Activated naive CD4-positive, alpha-beta T cell treated with anti-CD3 and anti-CD28 coated beads, Interleukin-2, amount 50 U/mL, for 72 hours (primary cell): ENCODE measurements at regions not wholly inside any gene's neighbourhood (a gene's known extent, or its start where the extent isn't known, plus 50 kb on each side); places are given as distances from the start of the nearest gene placed in this dataset.

ENCODE experiments used
- ATAC-seq, 2 donors: fragments of 150-1000 bp; cut with Tn5 transposase; 2 replicates each; pipeline ENCODE4 v1.10.0; 2021; ENCODE audit warnings: mild to moderate bottlenecking in 2 of 2, moderate library complexity in 2 of 2
- DNase-seq, 2 donors: peaks; one replicate each; pipeline ENCODE4 v3.0.0; 2021 to 2022; ENCODE audit warnings: low spot score in 2 of 2
- H3K27ac Mint-ChIP-seq, 2 donors: one replicate each; pipeline ENCODE4 v1.8.0; 2022; ENCODE audit warnings: mild to moderate bottlenecking in 2 of 2, mixed read lengths in 2 of 2
- H3K36me3 Mint-ChIP-seq, 2 donors: one replicate each; pipeline ENCODE4 v1.8.0; 2022; ENCODE audit warnings: mixed read lengths in 2 of 2
- H3K9me3 Mint-ChIP-seq, 2 donors: one replicate each; pipeline ENCODE4 v1.8.0; 2022; ENCODE audit warnings: mixed read lengths in 2 of 2

DNA sequence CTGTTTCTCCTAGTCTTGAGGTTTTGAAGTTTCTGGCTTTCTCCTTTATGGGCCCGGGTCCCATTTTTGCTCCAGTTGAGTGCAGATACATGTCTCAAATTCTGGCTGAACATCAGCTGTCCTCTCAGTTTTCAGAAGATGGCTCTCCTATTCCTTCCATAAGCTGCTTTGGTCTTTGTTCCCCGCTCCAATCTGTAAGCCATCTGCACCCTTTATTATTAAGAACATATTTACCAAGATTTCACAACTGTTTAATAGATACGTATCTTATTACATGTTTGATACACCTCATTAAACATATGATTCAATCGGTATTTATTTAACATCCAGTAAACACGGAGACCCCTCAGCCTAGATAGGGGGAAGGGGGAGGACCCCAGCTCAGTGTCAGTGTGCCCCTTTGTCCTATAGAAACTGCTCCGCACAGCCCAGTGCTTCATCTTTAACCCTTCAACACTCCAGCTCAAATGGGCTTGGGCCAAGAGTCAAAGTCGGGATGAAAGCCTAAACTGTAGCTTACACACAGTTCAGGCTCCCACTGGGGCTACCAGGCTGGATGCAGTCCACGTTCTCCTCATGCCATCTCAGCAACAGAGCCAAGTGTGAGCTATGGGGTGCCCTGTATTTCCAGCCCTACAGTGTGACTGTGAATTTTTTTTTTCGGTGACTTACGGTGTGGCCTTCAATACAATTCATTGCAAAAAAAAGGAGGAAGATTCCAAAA is 166.0 kb upstream of the ZFHX3 start:
- DNase-seq (no peak), ATAC-seq (no peak)
- Mint-ChIP-seq H3K9me3 (peaks cover 7 to 9% of the 10 kb centered on the region in 2 donors), H3K36me3 (peaks cover 0 to 6% of the 10 kb centered on the region in 2 donors), H3K27ac (no peak overlapping the region)

DNA sequence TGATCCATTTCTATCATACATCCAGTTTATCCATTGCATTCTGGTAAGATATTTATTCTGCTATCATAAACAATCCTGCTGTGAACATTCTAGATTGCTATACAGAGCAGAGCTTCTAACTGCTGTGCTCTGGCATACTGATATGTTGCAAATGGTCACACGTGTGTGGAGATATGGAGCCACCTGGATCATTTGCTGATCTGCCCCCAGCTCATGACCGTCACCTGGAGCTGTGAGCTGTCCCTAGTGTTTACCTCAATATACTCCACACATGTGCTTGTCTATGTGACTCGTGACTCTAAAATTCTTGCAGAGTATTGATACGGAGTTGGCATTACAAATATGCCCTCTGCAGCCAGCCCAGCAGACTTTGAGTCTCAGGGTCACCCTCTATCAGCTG is 164.5 kb upstream of the ZFHX3 start:
- no peak for DNase-seq
- no peak overlapping the region for H3K27ac Mint-ChIP-seq
- H3K9me3 Mint-ChIP-seq: peaks cover 5 to 9% of the 10 kb centered on the region in 2 donors
- no peak for ATAC-seq
- H3K36me3 Mint-ChIP-seq: peaks cover 0 to 6% of the 10 kb centered on the region in 2 donors

DNA sequence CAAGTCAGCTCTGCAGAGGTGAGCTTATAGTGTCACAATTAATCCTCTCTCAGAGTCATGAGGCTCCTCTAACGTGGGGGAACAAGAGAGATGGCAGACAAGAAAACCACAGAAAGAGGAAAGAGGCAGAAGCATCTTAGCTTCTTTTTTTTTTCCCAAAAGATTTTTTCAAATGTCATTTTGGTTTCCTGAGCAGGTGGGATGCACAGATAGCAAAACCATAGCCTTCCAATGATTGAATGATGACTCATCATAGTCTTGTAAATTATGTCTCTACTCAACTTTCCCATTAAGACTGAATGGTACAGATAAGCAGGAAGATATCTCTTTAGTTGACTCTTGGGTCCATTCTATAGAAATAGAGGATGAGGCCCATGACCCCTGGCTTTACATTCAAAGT is 162.8 kb upstream of the ZFHX3 start:
- Mint-ChIP-seq H3K36me3 (no peaks in the 10 kb centered on the region), H3K9me3 (peaks cover 4 to 5% of the 10 kb centered on the region in 2 donors), H3K27ac (no peak overlapping the region)
- ATAC-seq (no peak), DNase-seq (no peak)

DNA sequence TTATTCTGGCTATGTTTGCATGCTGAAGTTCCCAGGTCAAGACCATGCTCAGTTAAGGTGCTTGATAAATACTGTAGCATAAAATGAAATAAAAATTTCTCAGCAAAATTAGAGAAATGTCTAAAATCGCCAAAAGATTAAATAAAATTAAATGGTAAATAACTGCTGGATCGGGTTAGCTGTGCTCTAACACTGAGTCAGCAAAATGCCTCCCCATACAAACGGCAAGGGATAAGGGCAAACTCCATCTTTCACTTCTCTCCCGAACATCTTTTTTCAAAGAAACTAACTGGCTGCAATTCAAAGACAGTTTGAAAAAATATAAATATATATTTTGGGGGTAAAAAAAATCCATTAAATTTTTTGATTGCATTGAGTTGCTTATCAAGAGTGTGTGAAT is 162.2 kb upstream of the ZFHX3 start:
- DNase-seq (no peak), ATAC-seq (no peak)
- H3K36me3 Mint-ChIP-seq: no peaks in the 10 kb centered on the region
- peaks cover 0 to 5% of the 10 kb centered on the region in 2 donors for H3K9me3 Mint-ChIP-seq
- H3K27ac Mint-ChIP-seq: no peak overlapping the region

DNA sequence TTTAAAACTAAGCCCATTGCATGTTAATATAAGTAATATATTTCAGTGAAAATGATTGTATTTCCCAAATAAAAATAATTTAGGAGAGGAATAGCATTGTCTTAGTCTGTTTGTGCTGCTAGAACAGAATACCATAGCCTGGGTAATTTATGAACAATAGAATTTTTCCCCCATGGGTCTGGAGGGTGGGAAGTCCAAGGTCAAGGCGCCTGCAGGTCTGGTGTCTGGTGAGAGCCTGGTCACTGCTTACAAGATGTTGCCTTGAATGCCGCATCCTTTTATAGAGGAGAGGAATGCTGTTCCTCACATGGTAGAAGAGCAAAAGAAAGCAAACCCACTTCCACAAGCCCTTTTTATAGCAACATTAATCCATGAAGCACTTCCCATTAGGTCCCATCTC is 161.3 kb upstream of the ZFHX3 start:
- Mint-ChIP-seq H3K9me3 (peaks cover 0 to under 1% of the 10 kb centered on the region in 2 donors), H3K36me3 (no peaks in the 10 kb centered on the region), H3K27ac (no peak overlapping the region)
- ATAC-seq (no peak), DNase-seq (no peak)

DNA sequence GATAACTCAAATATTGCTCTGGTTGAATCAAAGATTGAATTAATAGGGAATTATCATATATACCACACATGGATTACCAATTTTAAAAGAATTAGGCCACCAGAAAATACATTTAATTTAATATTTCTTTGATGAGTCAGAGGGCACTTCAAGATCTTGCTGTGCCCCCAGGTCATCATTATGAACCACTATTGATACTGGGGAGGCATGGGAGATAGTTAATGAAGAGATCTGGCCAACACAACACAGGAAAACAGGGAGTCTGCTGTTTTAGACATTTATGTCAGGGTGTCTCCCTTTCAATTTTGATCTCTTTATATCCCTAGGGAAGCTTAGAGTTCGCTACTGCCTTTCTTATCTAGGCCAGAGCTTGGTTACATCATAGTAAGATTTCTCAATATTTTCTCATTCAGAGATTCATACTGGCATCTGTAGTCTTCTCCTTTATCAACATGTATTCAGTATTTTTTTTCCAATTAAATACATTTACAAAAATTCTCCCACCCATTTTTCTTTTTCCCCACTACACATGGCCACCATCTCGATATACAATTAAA is 158.3 kb upstream of the ZFHX3 start:
- Mint-ChIP-seq H3K9me3 (no peaks in the 10 kb centered on the region), H3K36me3 (no peaks in the 10 kb centered on the region), H3K27ac (no peak overlapping the region)
- ATAC-seq: no peak
- DNase-seq: no peak

DNA sequence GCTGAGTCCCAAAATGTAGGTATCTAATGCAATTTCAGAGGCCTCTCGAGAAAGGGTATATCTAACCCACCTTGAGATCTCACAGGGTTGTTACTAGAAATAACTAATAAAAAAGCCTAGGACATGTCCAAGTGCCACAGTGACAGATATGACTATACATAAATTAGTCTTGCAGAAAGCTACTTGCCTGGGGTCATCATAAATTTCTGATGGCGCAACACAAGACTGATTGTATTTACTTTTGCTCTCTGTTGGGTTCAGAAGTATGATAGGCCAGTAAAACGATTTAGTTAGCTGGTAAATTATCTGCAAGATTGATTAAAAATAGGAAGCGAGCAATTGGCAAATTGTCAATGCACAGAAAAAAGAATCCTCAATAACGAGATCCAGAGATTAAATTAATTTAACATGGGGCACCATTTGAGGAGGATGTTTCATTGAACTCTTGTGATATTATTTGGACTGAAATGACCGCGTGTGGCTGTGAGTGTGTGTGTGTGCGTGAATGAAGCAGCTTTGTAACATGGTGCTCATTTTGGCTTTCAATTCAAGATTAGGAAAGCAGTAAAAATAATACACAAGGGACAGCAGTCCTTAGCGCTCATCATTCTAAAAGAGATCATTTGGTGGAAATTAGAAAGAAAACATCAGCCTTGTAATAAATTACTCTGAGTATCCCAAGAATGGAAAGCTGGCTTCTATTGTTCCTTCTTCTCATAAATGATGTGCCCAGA is 157.4 kb upstream of the ZFHX3 start:
- no peak for ATAC-seq
- no peak for DNase-seq
- H3K27ac Mint-ChIP-seq: no peak overlapping the region
- H3K36me3 Mint-ChIP-seq: no peaks in the 10 kb centered on the region
- no peaks in the 10 kb centered on the region for H3K9me3 Mint-ChIP-seq

DNA sequence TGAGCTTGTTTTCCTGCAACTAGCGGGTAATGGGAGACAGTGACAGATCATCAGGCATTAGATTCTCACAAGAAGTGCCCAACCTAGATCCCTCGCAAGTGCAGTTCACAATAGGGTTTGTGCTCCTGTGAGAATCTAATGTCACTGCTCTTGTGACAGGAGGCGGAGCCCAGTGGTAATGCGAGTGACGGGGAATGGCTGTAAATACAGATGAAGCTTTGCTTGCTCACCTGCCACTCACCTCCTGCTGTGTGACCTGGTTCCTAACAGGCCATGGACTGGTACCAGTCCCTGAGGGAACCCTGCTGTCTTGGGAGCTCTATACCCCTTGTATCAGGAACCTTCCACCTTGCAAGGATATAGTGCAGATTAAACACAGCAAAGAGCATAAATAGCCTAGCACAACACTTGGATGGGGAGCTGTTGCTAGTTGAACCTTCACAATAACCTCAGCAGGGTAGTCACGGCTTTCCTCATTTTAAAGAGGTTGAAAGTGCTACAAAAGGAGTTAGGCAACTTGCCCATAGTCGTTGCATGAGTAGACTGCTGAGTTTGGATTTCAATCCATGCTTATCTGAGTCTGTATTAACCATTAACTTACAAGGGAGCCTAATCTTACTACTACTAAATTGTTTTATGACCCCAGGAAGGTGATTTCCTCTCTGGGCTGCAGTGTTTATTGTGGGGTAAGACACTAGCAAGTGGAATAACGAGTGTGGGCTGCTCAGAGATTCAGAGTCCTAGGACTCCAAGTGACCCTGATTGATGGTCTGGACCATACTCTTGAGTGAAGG is 156.6 kb upstream of the ZFHX3 start:
- H3K27ac Mint-ChIP-seq: no peak overlapping the region
- ATAC-seq: no peak
- H3K9me3 Mint-ChIP-seq: no peaks in the 10 kb centered on the region
- no peaks in the 10 kb centered on the region for H3K36me3 Mint-ChIP-seq
- DNase-seq: no peak

DNA sequence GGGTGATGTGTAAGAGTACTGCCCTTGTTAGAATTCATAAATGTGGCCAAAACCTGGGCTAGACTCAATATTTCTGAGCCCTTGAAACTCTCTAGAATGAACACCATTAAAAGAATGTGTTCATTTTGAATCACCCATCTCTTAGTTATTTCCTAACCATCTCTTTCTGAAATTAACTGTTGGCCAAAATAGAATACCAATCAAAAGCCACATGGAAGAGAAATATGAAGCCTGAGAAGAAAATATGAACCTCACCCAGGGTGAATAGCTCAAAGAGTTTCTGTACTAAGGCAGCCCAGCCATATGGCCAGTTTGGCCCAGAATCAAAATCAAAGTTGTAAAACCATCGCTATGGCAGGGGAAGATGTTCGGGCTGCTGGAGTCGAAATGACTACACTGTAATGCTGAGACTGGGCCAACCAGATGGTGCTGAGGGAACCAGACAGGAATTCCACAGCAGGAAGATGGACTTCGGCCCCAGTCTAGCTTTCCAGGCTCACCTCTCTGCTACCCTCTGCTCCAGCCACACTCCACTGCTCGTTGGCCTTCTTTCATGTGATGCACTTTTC is 154.3 kb upstream of the ZFHX3 start:
- H3K9me3 Mint-ChIP-seq: no peaks in the 10 kb centered on the region
- no peak for ATAC-seq
- DNase-seq: no peak
- no peak overlapping the region for H3K27ac Mint-ChIP-seq
- H3K36me3 Mint-ChIP-seq: no peaks in the 10 kb centered on the region

DNA sequence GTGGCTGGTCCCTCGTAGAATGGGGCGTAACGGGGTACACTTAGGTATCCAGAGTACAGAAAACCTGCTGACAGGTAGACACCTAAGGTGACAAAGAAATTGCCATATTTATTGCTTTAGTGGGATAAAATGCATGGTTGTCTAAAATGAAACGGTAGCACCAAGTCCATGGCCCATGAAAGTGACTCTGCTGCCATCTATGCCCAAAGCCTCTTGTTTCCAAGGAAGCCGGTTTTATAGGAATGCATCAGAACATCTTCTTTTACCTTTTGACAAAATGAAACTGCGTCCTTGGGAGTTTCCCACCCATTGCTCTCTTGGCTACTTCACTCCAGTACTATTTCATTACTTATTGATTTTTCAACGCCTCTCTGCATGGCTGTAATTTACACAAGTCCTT is 151.3 kb upstream of the ZFHX3 start:
- no peaks in the 10 kb centered on the region for H3K36me3 Mint-ChIP-seq
- ATAC-seq (no peak), DNase-seq (no peak)
- no peaks in the 10 kb centered on the region for H3K9me3 Mint-ChIP-seq
- no peak overlapping the region for H3K27ac Mint-ChIP-seq

DNA sequence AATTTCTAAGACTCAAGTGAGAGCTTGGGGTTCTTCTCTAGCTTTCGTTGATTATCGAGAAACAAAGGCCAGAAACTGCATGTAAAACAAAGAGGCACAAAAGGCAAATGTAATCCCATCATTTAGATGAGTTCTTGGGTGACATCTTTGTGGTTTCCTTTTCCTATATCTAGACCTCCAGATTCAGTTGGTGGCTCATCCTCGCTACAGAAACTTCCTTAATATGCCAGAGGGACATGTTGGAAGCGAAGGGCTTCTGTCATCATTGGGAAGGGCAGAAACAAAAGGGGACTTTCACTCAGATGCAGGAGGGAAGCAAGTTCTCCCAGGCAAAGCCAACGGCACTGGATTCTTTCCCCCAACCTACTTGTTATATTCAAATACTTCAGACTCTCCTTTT is 150.6 kb upstream of the ZFHX3 start:
- H3K36me3 Mint-ChIP-seq: no peaks in the 10 kb centered on the region
- no peaks in the 10 kb centered on the region for H3K9me3 Mint-ChIP-seq
- DNase-seq: no peak
- ATAC-seq: no peak
- H3K27ac Mint-ChIP-seq: no peak overlapping the region

DNA sequence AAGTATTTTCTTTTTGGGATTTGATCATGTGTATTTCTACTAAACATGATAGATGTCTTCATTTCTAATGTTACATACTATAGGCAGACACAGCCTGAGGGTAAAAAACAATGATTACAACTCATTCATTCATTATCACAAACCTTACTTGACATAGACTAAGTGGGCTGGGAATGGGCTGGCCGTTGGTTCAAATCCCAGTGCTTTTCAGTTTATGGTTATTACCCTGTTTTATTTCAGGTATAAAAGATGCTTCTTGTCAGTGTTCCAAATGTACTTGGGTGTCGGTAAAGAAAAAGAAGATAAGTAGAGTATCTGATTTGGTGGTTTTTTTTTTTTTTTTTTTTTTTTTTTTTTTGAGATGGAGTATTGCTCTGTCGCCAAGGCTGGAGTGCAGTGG is 149.7 kb upstream of the ZFHX3 start:
- Mint-ChIP-seq H3K36me3 (no peaks in the 10 kb centered on the region), H3K27ac (no peak overlapping the region), H3K9me3 (no peaks in the 10 kb centered on the region)
- ATAC-seq (no peak), DNase-seq (no peak)

DNA sequence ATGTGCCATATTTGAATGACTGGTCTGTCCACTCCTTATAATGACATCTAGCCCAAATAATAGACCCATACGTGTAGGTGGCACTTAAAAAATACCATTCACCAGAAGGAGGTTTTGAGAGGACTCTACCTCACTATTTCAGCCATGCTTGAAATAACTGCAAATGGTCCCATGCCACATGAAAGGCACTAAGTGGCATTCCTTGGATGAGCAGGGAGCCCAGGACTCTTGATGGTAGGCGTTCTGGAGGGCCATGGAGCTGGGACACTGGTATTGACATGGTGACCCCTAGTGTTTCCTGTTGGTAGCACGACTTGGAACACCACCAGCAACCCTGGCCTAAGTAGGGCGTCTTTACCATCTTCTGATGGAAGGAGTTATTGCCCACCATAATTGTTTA is 148.7 kb upstream of the ZFHX3 start:
- no peaks in the 10 kb centered on the region for H3K36me3 Mint-ChIP-seq
- peak in 1 of 2 donors; percentile 17 for DNase-seq
- no peaks in the 10 kb centered on the region for H3K9me3 Mint-ChIP-seq
- no peak overlapping the region for H3K27ac Mint-ChIP-seq
- peak in 1 of 2 donors; percentile 52 for ATAC-seq

DNA sequence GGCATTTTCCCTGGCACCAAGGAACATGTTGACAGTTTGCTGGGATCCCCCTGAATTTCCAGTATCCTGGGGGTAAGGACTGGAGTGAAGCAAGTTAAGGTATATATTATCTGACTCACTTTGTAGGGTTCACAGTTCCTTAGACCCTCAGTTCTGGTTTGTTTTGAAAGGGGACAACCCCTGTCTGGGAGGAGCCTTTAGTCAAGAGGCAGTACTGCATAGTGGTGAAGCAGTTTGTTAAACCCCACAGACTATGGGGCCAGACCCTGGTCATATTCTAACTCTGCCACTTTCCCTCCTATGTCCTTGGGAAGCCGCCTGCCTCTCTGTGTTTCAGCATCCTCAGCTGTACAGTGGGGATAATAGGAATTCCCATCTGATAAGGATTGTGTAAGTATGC is 145.5 kb upstream of the ZFHX3 start:
- H3K36me3 Mint-ChIP-seq: no peaks in the 10 kb centered on the region
- no peak for ATAC-seq
- no peak for DNase-seq
- no peaks in the 10 kb centered on the region for H3K9me3 Mint-ChIP-seq
- no peak overlapping the region for H3K27ac Mint-ChIP-seq

DNA sequence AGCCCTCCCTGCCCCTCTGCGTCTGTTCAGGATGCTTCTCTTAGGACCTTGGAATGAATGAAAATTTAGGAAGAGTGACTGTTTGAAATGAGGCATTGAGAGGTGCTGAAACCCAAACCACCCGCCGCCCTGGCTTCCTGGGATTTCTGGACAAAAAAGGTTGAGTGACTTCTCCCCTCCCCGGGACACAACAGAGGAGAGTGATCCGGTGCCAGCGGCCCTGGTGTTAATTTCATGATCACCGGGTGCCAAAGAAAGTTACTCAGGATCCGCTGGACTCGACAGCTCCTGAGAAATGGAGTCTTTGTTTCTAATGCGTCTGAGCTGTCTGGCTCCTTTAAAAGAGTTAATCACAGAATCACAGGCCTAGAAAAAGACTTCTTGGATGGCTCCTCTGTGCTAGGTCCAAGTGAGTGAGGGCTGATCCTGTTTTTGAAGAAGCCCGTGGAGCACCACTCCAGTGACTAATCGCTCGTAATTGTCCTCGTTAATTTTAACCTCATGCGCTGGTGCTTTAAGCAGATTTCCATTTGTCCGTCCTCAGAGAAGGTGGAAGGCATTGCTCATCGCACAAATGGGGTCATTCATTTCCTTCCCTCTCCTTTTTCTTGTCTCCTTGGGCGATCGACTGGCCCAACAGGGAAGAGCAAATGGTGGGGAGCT is 144.4 kb upstream of the ZFHX3 start:
- Mint-ChIP-seq H3K36me3 (no peaks in the 10 kb centered on the region), H3K9me3 (no peaks in the 10 kb centered on the region), H3K27ac (no peak overlapping the region)
- no peak for ATAC-seq
- DNase-seq: no peak

DNA sequence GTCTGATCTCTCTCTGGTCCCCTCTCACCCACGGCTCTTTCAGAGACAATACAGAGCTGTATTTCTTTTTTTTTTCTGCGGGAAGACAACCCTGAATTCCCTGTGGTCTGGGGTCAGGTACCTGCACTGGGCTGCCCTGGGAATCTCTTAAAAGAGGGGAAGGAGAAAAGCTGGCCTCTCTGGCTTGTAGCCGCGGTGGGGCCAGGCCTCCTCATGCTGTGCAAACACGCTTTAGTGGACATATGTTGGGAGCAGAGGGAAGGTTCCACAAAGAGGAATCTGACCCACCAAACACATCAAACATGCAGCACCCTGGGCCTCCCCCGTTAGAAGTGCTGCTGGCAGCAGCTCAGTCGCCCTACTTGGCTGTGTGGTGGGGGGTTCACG is 143.7 kb upstream of the ZFHX3 start:
- H3K27ac Mint-ChIP-seq: no peak overlapping the region
- ATAC-seq: no peak
- H3K9me3 Mint-ChIP-seq: no peaks in the 10 kb centered on the region
- no peaks in the 10 kb centered on the region for H3K36me3 Mint-ChIP-seq
- no peak for DNase-seq
